SK-N-MC (cell line): ENCODE measurements at regions not wholly inside any gene's neighbourhood (a gene's known extent, or its start where the extent isn't known, plus 50 kb on each side); places are given as distances from the start of the nearest gene placed in this dataset.

Experiments
- DNase-seq: peaks from one replicate; pipeline ENCODE4 v3.0.0-alpha.2; 2011; ENCODE audit warnings: low read depth, low spot score
- H3K27ac ChIP-seq: fragments of 200-600 bp; sonication (generic); 2 replicates; pipeline ENCODE4 v1.5.1; 2016; ENCODE audit warnings: mixed run types
- H3K36me3 ChIP-seq: fragments of 200-600 bp; sonication (generic); 2 replicates; pipeline ENCODE4 v1.6.1; 2017; ENCODE audit warnings: antibody characterized with exemption, low read length, mixed read lengths; ENCODE audit not compliant: insufficient read depth
- H3K4me3 ChIP-seq: fragments of 200-600 bp; sonication (generic); 2 replicates; pipeline ENCODE4 v1.5.1; 2016
- H3K9ac ChIP-seq: fragments of 200-600 bp; sonication (generic); 2 replicates; pipeline ENCODE4 v1.8.0; 2017; ENCODE audit warnings: mixed run types, mixed read lengths; ENCODE audit not compliant: insufficient read length
- H3K9me3 ChIP-seq: fragments of 200-600 bp; sonication (generic); 2 replicates; pipeline ENCODE4 v1.6.1; 2017; ENCODE audit warnings: low read depth, mild to moderate bottlenecking, antibody characterized with exemption, low read length, moderate library complexity, mixed read lengths
- EZH2 ChIP-seq: fragments of 200-600 bp; sonication (generic); IDR thresholded peaks from one replicate; pipeline ENCODE4 v1.6.1; 2017; ENCODE audit warnings: antibody characterized with exemption
- FOXP2 ChIP-seq: optimal IDR thresholded peaks from 2 replicates; pipeline ENCODE3; 2011; ENCODE audit warnings: mild to moderate bottlenecking, moderate library complexity; ENCODE audit not compliant: insufficient read depth; ENCODE audit errors: extremely low read length, control extremely low read depth
- POLR2AphosphoS5 ChIP-seq: IDR thresholded peaks from 2 replicates; pipeline ENCODE4 v1.6.1; 2012; ENCODE audit warnings: mild to moderate bottlenecking, low read depth, low read length, borderline replicate concordance

DNA sequence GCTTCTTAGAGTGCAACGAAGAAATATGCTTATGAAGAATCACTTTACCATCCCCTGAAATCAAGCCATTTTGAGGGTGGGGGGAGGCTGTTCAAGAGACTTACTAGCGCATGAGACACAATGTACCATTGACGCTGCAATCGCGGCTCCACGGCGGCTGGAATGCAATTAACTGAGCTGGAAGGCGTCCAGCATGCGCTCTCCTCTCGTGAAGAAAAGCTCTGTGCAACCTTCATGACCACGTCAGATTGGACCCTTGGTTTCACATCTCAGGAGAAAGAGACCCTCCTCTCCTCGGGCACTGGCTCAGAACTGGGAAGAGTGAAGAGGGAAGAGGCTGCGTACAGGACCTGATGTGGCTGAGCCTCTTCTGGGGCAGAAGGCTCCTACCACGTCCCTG is 138.5 kb upstream of the IRX2 start:
- Histone ChIP-seq H3K9me3 (no peaks in the 10 kb centered on the region), H3K36me3 (no peaks in the 10 kb centered on the region), H3K27ac (no peak overlapping the region), H3K4me3 (no peak overlapping the region), H3K9ac (no peak overlapping the region)
- no peak for TF ChIP-seq POLR2AphosphoS5
- TF ChIP-seq EZH2 = no peak
- no peak for TF ChIP-seq FOXP2
- DNase-seq = no peak

DNA sequence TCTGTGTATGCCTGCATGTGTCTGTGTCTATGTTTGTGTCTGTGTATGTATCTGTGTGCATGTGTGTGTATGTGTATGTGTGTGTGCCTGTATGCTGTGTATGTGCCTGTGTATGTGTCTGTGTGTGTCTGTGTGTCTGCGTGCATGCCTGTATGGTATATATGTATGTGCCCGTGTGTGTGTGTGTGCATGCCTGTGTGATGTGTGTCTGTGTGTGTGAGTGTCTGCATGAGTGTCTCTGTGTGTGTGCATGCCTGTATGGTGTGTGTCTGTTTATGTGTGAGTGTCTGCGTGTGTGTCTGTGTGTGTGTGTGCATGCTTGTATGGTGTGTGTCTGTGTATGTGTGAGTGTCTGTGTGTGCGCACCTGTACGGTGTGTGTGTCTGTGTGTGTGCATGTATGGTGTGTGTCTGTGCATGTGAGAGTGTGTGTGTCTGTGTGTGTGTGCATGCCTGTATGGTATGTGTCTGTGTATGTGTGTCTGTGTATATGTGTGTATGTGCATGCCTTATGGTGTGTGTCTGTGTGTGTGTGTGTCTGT is 137.1 kb upstream of the IRX2 start:
- H3K27ac ChIP-seq = no peak overlapping the region
- no peak for DNase-seq
- TF ChIP-seq POLR2AphosphoS5 (no peak), FOXP2 (no peak), EZH2 (no peak)
- no peaks in the 10 kb centered on the region for H3K36me3 ChIP-seq
- H3K9ac ChIP-seq = no peak overlapping the region
- H3K9me3 ChIP-seq = no peaks in the 10 kb centered on the region
- H3K4me3 ChIP-seq = no peak overlapping the region

DNA sequence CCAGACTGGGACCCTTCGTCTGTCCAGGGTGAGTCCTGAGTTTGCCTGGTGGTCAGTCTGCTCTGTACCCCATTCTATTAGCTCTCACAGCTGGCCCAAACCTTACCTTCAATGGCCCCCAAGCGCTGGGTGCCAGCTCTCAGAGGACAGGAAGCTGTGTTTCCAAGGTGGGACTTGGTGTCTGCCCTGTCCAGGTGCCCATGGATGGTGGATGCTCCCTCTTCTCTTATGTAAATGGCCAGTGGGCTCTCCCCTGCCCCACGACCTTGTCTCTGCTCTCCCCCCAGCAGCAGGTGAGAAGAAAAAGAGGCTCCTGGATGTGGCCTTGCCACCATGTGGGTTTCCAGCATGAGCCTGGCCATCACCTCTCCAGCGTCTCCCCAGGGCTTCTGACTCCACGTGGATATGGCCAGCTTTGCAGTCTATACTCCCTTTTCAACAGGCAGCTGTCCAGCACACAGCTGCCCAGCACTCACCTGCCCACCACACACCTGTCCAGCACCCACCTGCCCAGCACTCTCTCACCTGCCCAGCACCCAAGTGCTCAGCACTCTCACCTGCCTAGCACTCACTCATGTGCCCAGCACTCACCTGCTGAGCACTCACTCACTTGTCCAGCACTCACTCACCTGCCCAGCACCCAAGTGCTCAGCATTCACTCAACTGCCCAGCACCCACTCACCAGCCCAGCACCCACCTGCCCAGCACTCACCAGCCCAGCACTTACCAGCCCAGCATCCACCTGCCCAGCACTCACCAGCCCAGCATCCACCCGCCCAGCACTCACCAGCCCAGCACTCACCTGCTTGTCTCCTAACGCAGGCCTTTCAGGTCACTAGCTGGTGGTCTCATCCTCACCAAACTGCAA is 136.2 kb upstream of the IRX2 start:
- TF ChIP-seq POLR2AphosphoS5 (no peak), FOXP2 (no peak), EZH2 (no peak)
- Histone ChIP-seq H3K9me3 (no peaks in the 10 kb centered on the region), H3K36me3 (no peaks in the 10 kb centered on the region), H3K27ac (no peak overlapping the region), H3K9ac (no peak overlapping the region), H3K4me3 (no peak overlapping the region)
- no peak for DNase-seq

DNA sequence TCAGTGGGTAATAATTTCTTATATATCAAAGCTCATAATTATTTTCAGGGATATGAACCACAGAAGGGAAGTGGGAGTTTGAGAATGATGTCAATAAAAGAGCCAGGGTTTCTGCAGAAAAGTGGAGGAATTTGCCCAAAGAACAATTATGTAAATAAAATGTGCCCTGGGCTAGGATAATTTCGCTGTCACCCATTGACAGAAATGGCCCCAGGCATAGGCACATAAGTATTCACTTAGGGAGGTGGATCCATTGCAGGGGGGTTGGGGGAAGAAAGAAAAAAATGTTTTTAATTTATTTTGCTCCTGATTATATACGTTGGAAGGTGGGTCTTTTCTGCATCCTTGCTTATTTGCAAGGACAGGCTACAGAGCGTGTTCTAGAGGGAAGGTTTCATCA is 135.1 kb upstream of the IRX2 start:
- Histone ChIP-seq H3K9ac (no peak overlapping the region), H3K36me3 (no peaks in the 10 kb centered on the region), H3K27ac (no peak overlapping the region), H3K9me3 (no peaks in the 10 kb centered on the region), H3K4me3 (no peak overlapping the region)
- peak; percentile 37 for DNase-seq
- TF ChIP-seq FOXP2 (no peak), POLR2AphosphoS5 (no peak), EZH2 (no peak)

DNA sequence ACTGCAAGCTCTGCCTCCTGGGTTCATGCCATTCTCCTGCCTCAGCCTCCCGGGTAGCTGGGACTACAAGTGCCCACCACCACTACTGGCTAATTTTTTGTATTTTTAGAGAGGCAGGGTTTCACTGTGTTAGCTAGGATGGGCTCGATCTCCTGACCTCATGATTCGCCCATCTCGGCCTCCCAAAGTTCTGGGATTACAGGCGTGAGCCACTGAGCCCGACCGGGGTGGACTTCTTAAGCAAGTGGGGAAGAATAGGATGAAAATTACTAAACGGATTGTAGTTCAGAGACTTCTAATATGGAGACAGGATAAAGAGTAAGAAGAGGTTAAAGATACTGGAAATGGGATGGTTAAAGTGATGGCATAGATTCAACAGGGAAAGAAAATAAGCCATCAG is 132.3 kb upstream of the IRX2 start:
- Histone ChIP-seq H3K9me3 (peaks cover 2% of the 10 kb centered on the region), H3K27ac (no peak overlapping the region), H3K9ac (no peak overlapping the region), H3K36me3 (no peaks in the 10 kb centered on the region), H3K4me3 (no peak overlapping the region)
- TF ChIP-seq FOXP2 (no peak), POLR2AphosphoS5 (no peak), EZH2 (no peak)
- DNase-seq = no peak

DNA sequence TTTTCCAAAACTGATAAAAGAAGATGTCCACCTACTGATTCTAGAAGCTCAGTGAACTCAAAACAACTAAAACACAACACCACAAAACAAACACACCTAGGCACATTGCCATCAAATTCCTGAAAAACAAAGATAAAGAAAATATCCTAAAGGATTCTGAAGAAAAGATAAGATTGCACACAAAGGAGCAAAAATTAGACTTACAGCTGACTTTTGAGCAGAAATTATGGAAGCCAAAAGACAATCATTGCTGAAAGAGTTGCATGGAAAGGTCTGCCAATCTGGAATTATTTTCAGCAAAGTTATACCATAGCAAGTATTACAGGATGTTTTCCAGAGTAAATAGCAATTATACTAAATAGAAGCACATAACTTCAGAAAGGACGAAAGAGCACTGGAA is 128.2 kb upstream of the IRX2 start:
- H3K9me3 ChIP-seq = peaks cover 4% of the 10 kb centered on the region
- H3K9ac ChIP-seq = no peak overlapping the region
- no peak overlapping the region for H3K27ac ChIP-seq
- no peaks in the 10 kb centered on the region for H3K36me3 ChIP-seq
- no peak for TF ChIP-seq POLR2AphosphoS5
- no peak for TF ChIP-seq EZH2
- no peak for TF ChIP-seq FOXP2
- no peak for DNase-seq
- no peak overlapping the region for H3K4me3 ChIP-seq

DNA sequence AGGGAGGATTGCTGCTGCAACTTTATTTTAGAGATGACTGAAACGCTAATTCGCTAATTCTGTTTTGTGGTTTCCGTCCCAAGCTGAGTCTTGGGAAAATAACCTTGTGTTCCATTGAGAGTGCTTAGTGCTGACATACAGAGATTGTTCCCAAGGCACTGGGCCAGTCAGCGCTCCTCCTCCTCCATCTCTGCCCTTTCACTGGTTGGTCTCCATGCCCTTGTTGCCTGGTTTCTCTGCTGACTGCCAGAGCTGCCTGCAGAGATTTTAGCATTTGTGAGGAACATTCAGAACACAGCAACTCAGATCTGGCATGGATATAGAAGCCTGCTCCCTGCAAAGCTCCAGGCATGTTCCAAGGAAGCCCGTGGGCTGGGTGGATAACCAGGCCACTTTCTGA is 126.0 kb upstream of the IRX2 start:
- DNase-seq = no peak
- Histone ChIP-seq H3K27ac (no peak overlapping the region), H3K9ac (no peak overlapping the region), H3K4me3 (no peak overlapping the region), H3K36me3 (no peaks in the 10 kb centered on the region), H3K9me3 (peaks cover 4% of the 10 kb centered on the region)
- TF ChIP-seq POLR2AphosphoS5 = no peak
- no peak for TF ChIP-seq EZH2
- no peak for TF ChIP-seq FOXP2

DNA sequence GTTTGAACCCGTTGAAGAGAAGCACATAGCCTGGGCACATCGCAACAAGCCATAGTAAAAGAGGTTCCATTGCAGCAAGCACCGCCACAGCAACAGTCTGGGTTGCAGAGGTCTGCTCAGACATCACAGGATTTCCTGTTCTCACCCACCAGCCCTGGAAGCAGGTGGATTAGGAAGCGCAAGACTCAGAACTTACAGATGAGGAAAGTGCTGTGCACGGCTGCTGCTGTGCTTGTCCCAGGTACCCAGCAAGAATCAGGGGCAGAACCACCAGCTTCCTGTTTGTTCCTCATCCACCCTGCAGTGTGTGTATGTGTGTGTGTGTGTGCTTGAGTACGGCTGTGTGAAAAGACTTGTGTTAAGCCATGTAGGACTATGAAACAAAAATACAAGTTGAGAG is 124.7 kb upstream of the IRX2 start:
- no peak overlapping the region for H3K27ac ChIP-seq

More for the DNA sequence above, 124.7 kb upstream of the IRX2 start:
- H3K9me3 ChIP-seq = peaks cover 4% of the 10 kb centered on the region
- no peak for TF ChIP-seq POLR2AphosphoS5
- no peak for TF ChIP-seq EZH2
- TF ChIP-seq FOXP2 = no peak
- no peak overlapping the region for H3K4me3 ChIP-seq
- no peak for DNase-seq
- no peak overlapping the region for H3K9ac ChIP-seq
- no peaks in the 10 kb centered on the region for H3K36me3 ChIP-seq
